Hematopoietic multipotent progenitor cell treated with erythropoietin and hydrocortisone succinate and interleukin-3 and kit ligand, for 15 days (in vitro differentiated cells): ENCODE measurements at regions not wholly inside any gene's neighbourhood (a gene's known extent, or its start where the extent isn't known, plus 50 kb on each side); places are given as distances from the start of the nearest gene placed in this dataset.
"Not testable (repeated sequence)": the region's sequence is repeated elsewhere in the genome, so short reads cannot be mapped to it uniquely, and the experiment has no call there.

Source experiments
- DNase-seq: peaks from one replicate; pipeline ENCODE4 v3.0.0-alpha.2; 2015; ENCODE audit warnings: low spot score

- DNase-seq, result not testable (repeated sequence)
These were observed 261.2 kb downstream of the ADGRD1 start for GRCh38 chr12:131214936-131215335.

- DNase-seq, result not testable (repeated sequence)
These were observed 262.9 kb downstream of the ADGRD1 start for GRCh38 chr12:131216587-131216986.

GRCh38 chr12:131217024-131217586, 263.4 kb downstream of the ADGRD1 start:
- DNase-seq, result no peak

- DNase-seq, result no peak
These were observed 264.6 kb downstream of the ADGRD1 start for GRCh38 chr12:131218026-131218922.

- DNase-seq, result no peak
These were observed 265.4 kb downstream of the ADGRD1 start for GRCh38 chr12:131218923-131219669.

- no peak for DNase-seq
These were observed 266.1 kb downstream of the ADGRD1 start for GRCh38 chr12:131219670-131220330.

GRCh38 chr12:131220331-131220685, 266.6 kb downstream of the ADGRD1 start:
- no peak for DNase-seq

GRCh38 chr12:131221061-131221956, 267.6 kb downstream of the ADGRD1 start:
- DNase-seq, result no peak

GRCh38 chr12:131221957-131222328, 268.2 kb downstream of the ADGRD1 start:
- no peak for DNase-seq

- no peak for DNase-seq
These were observed 268.8 kb downstream of the ADGRD1 start for GRCh38 chr12:131222329-131223139.

GRCh38 chr12:131223171-131223761, 269.6 kb downstream of the ADGRD1 start:
- no peak for DNase-seq

GRCh38 chr12:131223791-131224225, 270.1 kb downstream of the ADGRD1 start:
- DNase-seq, result no peak

GRCh38 chr12:131224226-131225065, 270.7 kb downstream of the ADGRD1 start:
- DNase-seq, result not testable (repeated sequence)

- not testable (repeated sequence) for DNase-seq
These were observed 271.3 kb downstream of the ADGRD1 start for GRCh38 chr12:131225066-131225380.

- DNase-seq, result no peak
These were observed 272.9 kb downstream of the ADGRD1 start for GRCh38 chr12:131226345-131227265.

- DNase-seq, result not testable (repeated sequence)
These were observed 273.9 kb downstream of the ADGRD1 start for GRCh38 chr12:131227641-131228040.

GRCh38 chr12:131229079-131229425, 275.3 kb downstream of the ADGRD1 start:
- DNase-seq, result not testable (repeated sequence)
